HEK293 (cell line): ENCODE measurements at regions not wholly inside any gene's neighbourhood (a gene's known extent, or its start where the extent isn't known, plus 50 kb on each side); places are given as distances from the start of the nearest gene placed in this dataset.

Source experiments
- CTCF ChIP-seq: fragments of 450-650 bp; formaldehyde crosslinking; IDR thresholded peaks from 2 replicates; pipeline ENCODE4 v1.5.1; 2016; ENCODE audit warnings: missing biosample characterization, missing genetic modification characterization
- ZBTB48 ChIP-seq: fragments of 450-650 bp; formaldehyde crosslinking; IDR thresholded peaks from 2 replicates; pipeline ENCODE4 v1.5.1; 2016; ENCODE audit warnings: missing biosample characterization, missing genetic modification characterization
- ZNF184 ChIP-seq: fragments of 450-650 bp; IDR thresholded peaks from 2 replicates; pipeline ENCODE4 v1.5.1; 2018; ENCODE audit warnings: missing biosample characterization, mild to moderate bottlenecking, missing genetic modification characterization
- ZNF24 ChIP-seq: fragments of 450-650 bp; formaldehyde crosslinking; IDR thresholded peaks from 2 replicates; pipeline ENCODE4 v1.5.1; 2016; ENCODE audit warnings: missing biosample characterization, missing genetic modification characterization
- ZNF274 ChIP-seq, 2 experiments: fragments of 200-500 bp in 1 of 2; fragments of 450-650 bp in 1 of 2; sonication (Bioruptor generic) in 1 of 2; formaldehyde crosslinking in 1 of 2; IDR thresholded peaks; 2 replicates each; pipeline versions ENCODE4 v1.5.1 to v1.6.1; 2014 to 2016; ENCODE audit warnings: borderline replicate concordance in 1 of 2, inconsistent platforms in 1 of 2, low read length in 1 of 2, missing biosample characterization in 1 of 2, missing genetic modification characterization in 1 of 2
- ZNF510 ChIP-seq: fragments of 450-650 bp; formaldehyde crosslinking; IDR thresholded peaks from 2 replicates; pipeline ENCODE4 v1.5.1; 2018; ENCODE audit warnings: mild to moderate bottlenecking, missing genetic modification characterization, missing biosample characterization; ENCODE audit not compliant: insufficient replicate concordance
- ZNF585B ChIP-seq: fragments of 450-650 bp; formaldehyde crosslinking; IDR thresholded peaks from 2 replicates; pipeline ENCODE4 v1.5.1; 2016; ENCODE audit warnings: missing biosample characterization, missing genetic modification characterization

- no peak for TF ChIP-seq ZBTB48 (tag by site-specific recombination)
- no peak for TF ChIP-seq ZNF585B (tag by site-specific recombination)
- no peak for TF ChIP-seq CTCF
- TF ChIP-seq ZNF184 (tag by site-specific recombination), result no peak
- TF ChIP-seq ZNF24 (tag by site-specific recombination), result no peak
- TF ChIP-seq ZNF510 (tag by site-specific recombination), result no peak
- no peak for TF ChIP-seq ZNF274 (IDR thresholded peaks at IDR 0.05; ENCODE audit: low read length)
- TF ChIP-seq ZNF274 (tag by site-specific recombination; IDR thresholded peaks at IDR 0.05; ENCODE audit: borderline replicate concordance), result no peak
Observed at GRCh38 chr6:113464960-113465359, 392.2 kb upstream of the MARCKS start.
